GM23338 (cell line): ENCODE measurements at regions not wholly inside any gene's neighbourhood (a gene's known extent, or its start where the extent isn't known, plus 50 kb on each side); places are given as distances from the start of the nearest gene placed in this dataset.

ENCODE experiments used
- ATAC-seq: fragments of 200-7000 bp; cut with Tn5 transposase; 3 replicates; pipeline ENCODE4 v1.9.1; 2020
- DNase-seq: peaks from one replicate; pipeline ENCODE4 v3.0.0-alpha.2; 2015; ENCODE audit warnings: low spot score
- H2AFZ ChIP-seq: fragments of 200-600 bp; sonication (generic); 2 replicates; pipeline ENCODE4 v1.8.0; 2016; ENCODE audit warnings: antibody characterized with exemption, mild to moderate bottlenecking, moderate library complexity
- H3F3A ChIP-seq: fragments of 200-600 bp; sonication (generic); replicated peaks from 2 replicates; pipeline ENCODE4 v1.8.0; 2017; ENCODE audit warnings: antibody characterized with exemption, mixed run types, low read depth
- H3K27ac ChIP-seq: fragments of 200-600 bp; sonication (generic); 2 replicates; pipeline ENCODE4 v1.6.1; 2016; ENCODE audit warnings: low read depth
- H3K27me3 ChIP-seq: fragments of 200-600 bp; sonication (generic); 2 replicates; pipeline ENCODE4 v1.8.0; 2016; ENCODE audit warnings: mild to moderate bottlenecking, mixed run types, moderate library complexity; ENCODE audit not compliant: insufficient read depth
- H3K36me3 ChIP-seq: fragments of 200-600 bp; sonication (generic); 2 replicates; pipeline ENCODE4 v1.8.0; 2016; ENCODE audit warnings: mild to moderate bottlenecking; ENCODE audit not compliant: insufficient read depth
- H3K4me1 ChIP-seq: fragments of 200-600 bp; sonication (generic); 2 replicates; pipeline ENCODE4 v1.8.0; 2016; ENCODE audit warnings: mild to moderate bottlenecking, moderate library complexity; ENCODE audit not compliant: insufficient read depth
- H3K4me2 ChIP-seq: fragments of 200-600 bp; sonication (generic); 2 replicates; pipeline ENCODE4 v1.7.1; 2017; ENCODE audit warnings: mixed run types
- H3K4me3 ChIP-seq: fragments of 200-600 bp; sonication (generic); 2 replicates; pipeline ENCODE4 v1.6.1; 2016; ENCODE audit warnings: mixed run types
- H3K79me2 ChIP-seq: fragments of 200-600 bp; sonication (generic); replicated peaks from 2 replicates; pipeline ENCODE4 v1.8.0; 2017; ENCODE audit warnings: mild to moderate bottlenecking; ENCODE audit not compliant: insufficient read depth
- H3K9me2 ChIP-seq: fragments of 200-600 bp; sonication (generic); 2 replicates; pipeline ENCODE4 v1.8.0; 2017; ENCODE audit not compliant: insufficient read depth
- H4K20me1 ChIP-seq: fragments of 200-600 bp; sonication (generic); replicated peaks from 2 replicates; pipeline ENCODE4 v1.8.0; 2017; ENCODE audit warnings: mild to moderate bottlenecking; ENCODE audit not compliant: insufficient read depth
- H3K27ac Mint-ChIP-seq: 2 replicates; pipeline ENCODE4 v1.8.0; 2020; ENCODE audit warnings: inconsistent platforms, mild to moderate bottlenecking, moderate library complexity, mixed read lengths
- H3K27me3 Mint-ChIP-seq: 3 replicates; pipeline ENCODE4 v1.8.0; 2022; ENCODE audit warnings: low read depth, mild to moderate bottlenecking, moderate library complexity, mixed read lengths, inconsistent platforms; ENCODE audit not compliant: insufficient read depth, poor library complexity
- H3K36me3 Mint-ChIP-seq: 3 replicates; pipeline ENCODE4 v1.8.0; 2021; ENCODE audit warnings: low read depth, mild to moderate bottlenecking, inconsistent platforms, moderate library complexity, mixed read lengths
- H3K4me1 Mint-ChIP-seq: 3 replicates; pipeline ENCODE4 v1.8.0; 2020; ENCODE audit warnings: mild to moderate bottlenecking, inconsistent platforms, mixed read lengths
- H3K4me3 Mint-ChIP-seq: 3 replicates; pipeline ENCODE4 v1.8.0; 2021; ENCODE audit warnings: moderate library complexity, mild to moderate bottlenecking, inconsistent platforms, mixed read lengths
- H3K9me3 Mint-ChIP-seq: 3 replicates; pipeline ENCODE4 v1.8.0; 2020; ENCODE audit warnings: moderate library complexity, mild to moderate bottlenecking, inconsistent platforms, mixed read lengths
- CREB1 ChIP-seq: fragments of 250-450 bp; sonication (Bioruptor Pico); IDR thresholded peaks from 2 replicates; pipeline ENCODE4 v1.5.0; 2020; ENCODE audit warnings: low read depth, mild to moderate bottlenecking, moderate library complexity
- EZH2 ChIP-seq: fragments of 200-600 bp; sonication (generic); IDR thresholded peaks from one replicate; pipeline ENCODE4 v1.8.0; 2017; ENCODE audit warnings: antibody characterized with exemption, mild to moderate bottlenecking, low read depth; ENCODE audit not compliant: unreplicated experiment
- EZH2phosphoT487 ChIP-seq: fragments of 200-600 bp; sonication (generic); IDR thresholded peaks from one replicate; pipeline ENCODE4 v1.8.1; 2018; ENCODE audit warnings: antibody characterized with exemption; ENCODE audit not compliant: unreplicated experiment
- JUNB ChIP-seq: IDR thresholded peaks from one replicate; pipeline ENCODE4 v1.6.1; 2016; ENCODE audit warnings: antibody characterized with exemption; ENCODE audit not compliant: unreplicated experiment
- NANOG ChIP-seq: IDR thresholded peaks from 2 replicates; pipeline ENCODE4 v1.6.1; 2016; ENCODE audit warnings: antibody characterized with exemption, borderline replicate concordance
- POLR2AphosphoS5 ChIP-seq: IDR thresholded peaks from 2 replicates; pipeline ENCODE4 v1.6.1; 2016; ENCODE audit warnings: antibody characterized with exemption, low read depth
- STAT1 ChIP-seq: IDR thresholded peaks from one replicate; pipeline ENCODE4 v1.6.1; 2016; ENCODE audit warnings: antibody characterized with exemption; ENCODE audit not compliant: unreplicated experiment
- ZNF114 ChIP-seq: fragments of 250-450 bp; sonication (Bioruptor Pico); IDR thresholded peaks from 2 replicates; pipeline ENCODE4 v1.5.0; 2020; ENCODE audit warnings: mild to moderate bottlenecking, moderate library complexity
- ZNF331 ChIP-seq: fragments of 250-450 bp; sonication (Bioruptor Pico); IDR thresholded peaks from 2 replicates; pipeline ENCODE4 v1.5.0; 2020; ENCODE audit warnings: low read depth, mild to moderate bottlenecking, moderate library complexity
- TF ChIP-seq, protein P1 (sequence below), 2 experiments: fragments of 200-600 bp in 1 of 2; sonication (generic) in 1 of 2; conservative IDR thresholded peaks; 2 replicates each; pipeline versions ENCODE4 v1.5.1 to v1.6.1; 2016 to 2017; ENCODE audit warnings: antibody characterized with exemption in 2 of 2, low read depth in 2 of 2, mild to moderate bottlenecking in 2 of 2, moderate library complexity in 1 of 2
- TF ChIP-seq, protein P2 (sequence below): IDR thresholded peaks from one replicate; pipeline ENCODE4 v1.6.1; 2018; ENCODE audit warnings: antibody characterized with exemption; ENCODE audit not compliant: unreplicated experiment
- TF ChIP-seq, protein P3 (sequence below): fragments of 250-450 bp; sonication (Bioruptor Pico); IDR thresholded peaks from 2 replicates; pipeline ENCODE4 v1.5.0; 2020; ENCODE audit warnings: mild to moderate bottlenecking, moderate library complexity
- TF ChIP-seq, protein P4 (sequence below): IDR thresholded peaks from 2 replicates; pipeline ENCODE4 v1.6.1; 2016; ENCODE audit warnings: antibody characterized with exemption

- Histone ChIP-seq H3F3A (no peaks in the 10 kb centered on the region), H3K27ac (no peak overlapping the region), H4K20me1 (no peaks in the 10 kb centered on the region), H3K4me3 (no peak overlapping the region), H2AFZ (no peak overlapping the region), H3K27me3 (no peaks in the 10 kb centered on the region), H3K79me2 (no peaks in the 10 kb centered on the region), H3K4me2 (no peak overlapping the region), H3K4me1 (no peaks in the 10 kb centered on the region; the same call in 1 of the 2 replicates), H3K9me2 (no peaks in the 10 kb centered on the region), H3K36me3 (no peaks in the 10 kb centered on the region)
- Mint-ChIP-seq H3K27me3 (peaks cover 1% of the 10 kb centered on the region), H3K9me3 (no peaks in the 10 kb centered on the region), H3K4me3 (no peak overlapping the region), H3K27ac (no peak overlapping the region), H3K36me3 (no peaks in the 10 kb centered on the region), H3K4me1 (peaks cover 8% of the 10 kb centered on the region)
- no peak for TF ChIP-seq ZNF331 (CRISPR knock-in tag)
- no peak for TF ChIP-seq NANOG
- TF ChIP-seq, protein P1, sequence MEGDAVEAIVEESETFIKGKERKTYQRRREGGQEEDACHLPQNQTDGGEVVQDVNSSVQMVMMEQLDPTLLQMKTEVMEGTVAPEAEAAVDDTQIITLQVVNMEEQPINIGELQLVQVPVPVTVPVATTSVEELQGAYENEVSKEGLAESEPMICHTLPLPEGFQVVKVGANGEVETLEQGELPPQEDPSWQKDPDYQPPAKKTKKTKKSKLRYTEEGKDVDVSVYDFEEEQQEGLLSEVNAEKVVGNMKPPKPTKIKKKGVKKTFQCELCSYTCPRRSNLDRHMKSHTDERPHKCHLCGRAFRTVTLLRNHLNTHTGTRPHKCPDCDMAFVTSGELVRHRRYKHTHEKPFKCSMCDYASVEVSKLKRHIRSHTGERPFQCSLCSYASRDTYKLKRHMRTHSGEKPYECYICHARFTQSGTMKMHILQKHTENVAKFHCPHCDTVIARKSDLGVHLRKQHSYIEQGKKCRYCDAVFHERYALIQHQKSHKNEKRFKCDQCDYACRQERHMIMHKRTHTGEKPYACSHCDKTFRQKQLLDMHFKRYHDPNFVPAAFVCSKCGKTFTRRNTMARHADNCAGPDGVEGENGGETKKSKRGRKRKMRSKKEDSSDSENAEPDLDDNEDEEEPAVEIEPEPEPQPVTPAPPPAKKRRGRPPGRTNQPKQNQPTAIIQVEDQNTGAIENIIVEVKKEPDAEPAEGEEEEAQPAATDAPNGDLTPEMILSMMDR (conservative IDR thresholded peaks at IDR 0.05; ENCODE audit: low read depth in 2 of 2) = no peak
- TF ChIP-seq, protein P2, sequence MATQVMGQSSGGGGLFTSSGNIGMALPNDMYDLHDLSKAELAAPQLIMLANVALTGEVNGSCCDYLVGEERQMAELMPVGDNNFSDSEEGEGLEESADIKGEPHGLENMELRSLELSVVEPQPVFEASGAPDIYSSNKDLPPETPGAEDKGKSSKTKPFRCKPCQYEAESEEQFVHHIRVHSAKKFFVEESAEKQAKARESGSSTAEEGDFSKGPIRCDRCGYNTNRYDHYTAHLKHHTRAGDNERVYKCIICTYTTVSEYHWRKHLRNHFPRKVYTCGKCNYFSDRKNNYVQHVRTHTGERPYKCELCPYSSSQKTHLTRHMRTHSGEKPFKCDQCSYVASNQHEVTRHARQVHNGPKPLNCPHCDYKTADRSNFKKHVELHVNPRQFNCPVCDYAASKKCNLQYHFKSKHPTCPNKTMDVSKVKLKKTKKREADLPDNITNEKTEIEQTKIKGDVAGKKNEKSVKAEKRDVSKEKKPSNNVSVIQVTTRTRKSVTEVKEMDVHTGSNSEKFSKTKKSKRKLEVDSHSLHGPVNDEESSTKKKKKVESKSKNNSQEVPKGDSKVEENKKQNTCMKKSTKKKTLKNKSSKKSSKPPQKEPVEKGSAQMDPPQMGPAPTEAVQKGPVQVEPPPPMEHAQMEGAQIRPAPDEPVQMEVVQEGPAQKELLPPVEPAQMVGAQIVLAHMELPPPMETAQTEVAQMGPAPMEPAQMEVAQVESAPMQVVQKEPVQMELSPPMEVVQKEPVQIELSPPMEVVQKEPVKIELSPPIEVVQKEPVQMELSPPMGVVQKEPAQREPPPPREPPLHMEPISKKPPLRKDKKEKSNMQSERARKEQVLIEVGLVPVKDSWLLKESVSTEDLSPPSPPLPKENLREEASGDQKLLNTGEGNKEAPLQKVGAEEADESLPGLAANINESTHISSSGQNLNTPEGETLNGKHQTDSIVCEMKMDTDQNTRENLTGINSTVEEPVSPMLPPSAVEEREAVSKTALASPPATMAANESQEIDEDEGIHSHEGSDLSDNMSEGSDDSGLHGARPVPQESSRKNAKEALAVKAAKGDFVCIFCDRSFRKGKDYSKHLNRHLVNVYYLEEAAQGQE = no peak
- no peak for TF ChIP-seq JUNB
- TF ChIP-seq, protein P3, sequence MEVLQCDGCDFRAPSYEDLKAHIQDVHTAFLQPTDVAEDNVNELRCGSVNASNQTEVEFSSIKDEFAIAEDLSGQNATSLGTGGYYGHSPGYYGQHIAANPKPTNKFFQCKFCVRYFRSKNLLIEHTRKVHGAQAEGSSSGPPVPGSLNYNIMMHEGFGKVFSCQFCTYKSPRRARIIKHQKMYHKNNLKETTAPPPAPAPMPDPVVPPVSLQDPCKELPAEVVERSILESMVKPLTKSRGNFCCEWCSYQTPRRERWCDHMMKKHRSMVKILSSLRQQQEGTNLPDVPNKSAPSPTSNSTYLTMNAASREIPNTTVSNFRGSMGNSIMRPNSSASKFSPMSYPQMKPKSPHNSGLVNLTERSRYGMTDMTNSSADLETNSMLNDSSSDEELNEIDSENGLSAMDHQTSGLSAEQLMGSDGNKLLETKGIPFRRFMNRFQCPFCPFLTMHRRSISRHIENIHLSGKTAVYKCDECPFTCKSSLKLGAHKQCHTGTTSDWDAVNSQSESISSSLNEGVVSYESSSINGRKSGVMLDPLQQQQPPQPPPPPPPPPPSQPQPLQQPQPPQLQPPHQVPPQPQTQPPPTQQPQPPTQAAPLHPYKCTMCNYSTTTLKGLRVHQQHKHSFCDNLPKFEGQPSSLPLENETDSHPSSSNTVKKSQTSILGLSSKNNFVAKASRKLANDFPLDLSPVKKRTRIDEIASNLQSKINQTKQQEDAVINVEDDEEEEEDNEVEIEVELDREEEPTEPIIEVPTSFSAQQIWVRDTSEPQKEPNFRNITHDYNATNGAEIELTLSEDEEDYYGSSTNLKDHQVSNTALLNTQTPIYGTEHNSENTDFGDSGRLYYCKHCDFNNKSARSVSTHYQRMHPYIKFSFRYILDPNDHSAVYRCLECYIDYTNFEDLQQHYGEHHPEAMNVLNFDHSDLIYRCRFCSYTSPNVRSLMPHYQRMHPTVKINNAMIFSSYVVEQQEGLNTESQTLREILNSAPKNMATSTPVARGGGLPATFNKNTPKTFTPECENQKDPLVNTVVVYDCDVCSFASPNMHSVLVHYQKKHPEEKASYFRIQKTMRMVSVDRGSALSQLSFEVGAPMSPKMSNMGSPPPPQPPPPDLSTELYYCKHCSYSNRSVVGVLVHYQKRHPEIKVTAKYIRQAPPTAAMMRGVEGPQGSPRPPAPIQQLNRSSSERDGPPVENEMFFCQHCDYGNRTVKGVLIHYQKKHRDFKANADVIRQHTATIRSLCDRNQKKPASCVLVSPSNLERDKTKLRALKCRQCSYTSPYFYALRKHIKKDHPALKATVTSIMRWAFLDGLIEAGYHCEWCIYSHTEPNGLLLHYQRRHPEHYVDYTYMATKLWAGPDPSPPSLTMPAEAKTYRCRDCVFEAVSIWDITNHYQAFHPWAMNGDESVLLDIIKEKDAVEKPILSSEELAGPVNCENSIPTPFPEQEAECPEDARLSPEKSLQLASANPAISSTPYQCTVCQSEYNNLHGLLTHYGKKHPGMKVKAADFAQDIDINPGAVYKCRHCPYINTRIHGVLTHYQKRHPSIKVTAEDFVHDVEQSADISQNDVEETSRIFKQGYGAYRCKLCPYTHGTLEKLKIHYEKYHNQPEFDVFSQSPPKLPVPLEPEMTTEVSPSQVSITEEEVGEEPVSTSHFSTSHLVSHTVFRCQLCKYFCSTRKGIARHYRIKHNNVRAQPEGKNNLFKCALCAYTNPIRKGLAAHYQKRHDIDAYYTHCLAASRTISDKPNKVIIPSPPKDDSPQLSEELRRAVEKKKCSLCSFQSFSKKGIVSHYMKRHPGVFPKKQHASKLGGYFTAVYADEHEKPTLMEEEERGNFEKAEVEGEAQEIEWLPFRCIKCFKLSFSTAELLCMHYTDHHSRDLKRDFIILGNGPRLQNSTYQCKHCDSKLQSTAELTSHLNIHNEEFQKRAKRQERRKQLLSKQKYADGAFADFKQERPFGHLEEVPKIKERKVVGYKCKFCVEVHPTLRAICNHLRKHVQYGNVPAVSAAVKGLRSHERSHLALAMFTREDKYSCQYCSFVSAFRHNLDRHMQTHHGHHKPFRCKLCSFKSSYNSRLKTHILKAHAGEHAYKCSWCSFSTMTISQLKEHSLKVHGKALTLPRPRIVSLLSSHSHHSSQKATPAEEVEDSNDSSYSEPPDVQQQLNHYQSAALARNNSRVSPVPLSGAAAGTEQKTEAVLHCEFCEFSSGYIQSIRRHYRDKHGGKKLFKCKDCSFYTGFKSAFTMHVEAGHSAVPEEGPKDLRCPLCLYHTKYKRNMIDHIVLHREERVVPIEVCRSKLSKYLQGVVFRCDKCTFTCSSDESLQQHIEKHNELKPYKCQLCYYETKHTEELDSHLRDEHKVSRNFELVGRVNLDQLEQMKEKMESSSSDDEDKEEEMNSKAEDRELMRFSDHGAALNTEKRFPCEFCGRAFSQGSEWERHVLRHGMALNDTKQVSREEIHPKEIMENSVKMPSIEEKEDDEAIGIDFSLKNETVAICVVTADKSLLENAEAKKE (CRISPR knock-in tag) = no peak
- TF ChIP-seq CREB1 (CRISPR knock-in tag) = no peak
- no peak for TF ChIP-seq ZNF114 (CRISPR knock-in tag)
- TF ChIP-seq POLR2AphosphoS5 = no peak
- TF ChIP-seq STAT1 = no peak
- TF ChIP-seq EZH2phosphoT487 = no peak
- TF ChIP-seq, protein P4, sequence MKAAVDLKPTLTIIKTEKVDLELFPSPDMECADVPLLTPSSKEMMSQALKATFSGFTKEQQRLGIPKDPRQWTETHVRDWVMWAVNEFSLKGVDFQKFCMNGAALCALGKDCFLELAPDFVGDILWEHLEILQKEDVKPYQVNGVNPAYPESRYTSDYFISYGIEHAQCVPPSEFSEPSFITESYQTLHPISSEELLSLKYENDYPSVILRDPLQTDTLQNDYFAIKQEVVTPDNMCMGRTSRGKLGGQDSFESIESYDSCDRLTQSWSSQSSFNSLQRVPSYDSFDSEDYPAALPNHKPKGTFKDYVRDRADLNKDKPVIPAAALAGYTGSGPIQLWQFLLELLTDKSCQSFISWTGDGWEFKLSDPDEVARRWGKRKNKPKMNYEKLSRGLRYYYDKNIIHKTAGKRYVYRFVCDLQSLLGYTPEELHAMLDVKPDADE = no peak
- no peak for TF ChIP-seq EZH2
- DNase-seq (no peak), ATAC-seq (no peak)
Observed at GRCh38 chr11:133677387-133677786, 145.1 kb upstream of the OPCML start.
